Esophagus squamous epithelium (tissue), 4 donors: ENCODE measurements at regions not wholly inside any gene's neighbourhood (a gene's known extent, or its start where the extent isn't known, plus 50 kb on each side); places are given as distances from the start of the nearest gene placed in this dataset.

Experiments
- POLR2A ChIP-seq, 4 donors: fragments of 450-650 bp; IDR thresholded peaks; one replicate each; pipeline ENCODE4 v1.6.1; 2017; ENCODE audit warnings: antibody characterized with exemption in 4 of 4, mild to moderate bottlenecking in 4 of 4, moderate library complexity in 3 of 4
- TF ChIP-seq, protein P1 (sequence below), 6 experiments: fragments of 450-650 bp in 4 of 6; fragments of 200-600 bp in 2 of 6; sonication (generic) in 2 of 6; IDR thresholded peaks; one replicate each; pipeline ENCODE4 v1.5.1; 2016 to 2019; ENCODE audit warnings: antibody characterized with exemption in 6 of 6, mild to moderate bottlenecking in 4 of 6, moderate library complexity in 4 of 6

DNA sequence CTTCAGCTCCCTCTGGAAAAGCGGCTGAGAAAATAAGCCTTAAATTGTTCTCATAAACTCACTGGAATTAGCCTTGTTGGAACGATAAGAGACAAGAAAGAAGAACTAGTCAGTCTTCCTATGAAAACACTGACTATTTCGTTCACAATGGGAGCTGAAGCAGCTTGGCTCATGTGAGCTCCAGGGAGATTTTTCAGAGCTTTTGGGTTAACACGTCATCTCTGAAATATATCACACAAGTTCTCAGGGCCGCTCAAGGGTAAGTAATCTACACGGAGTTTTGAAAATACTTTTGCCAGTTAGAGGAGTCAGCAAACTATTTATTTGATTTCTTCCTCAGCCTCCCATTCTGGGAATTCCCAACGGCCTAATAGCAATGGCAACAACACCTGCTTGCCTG lies 316.2 kb upstream of the MGAT5 start:
- TF ChIP-seq, protein P1, sequence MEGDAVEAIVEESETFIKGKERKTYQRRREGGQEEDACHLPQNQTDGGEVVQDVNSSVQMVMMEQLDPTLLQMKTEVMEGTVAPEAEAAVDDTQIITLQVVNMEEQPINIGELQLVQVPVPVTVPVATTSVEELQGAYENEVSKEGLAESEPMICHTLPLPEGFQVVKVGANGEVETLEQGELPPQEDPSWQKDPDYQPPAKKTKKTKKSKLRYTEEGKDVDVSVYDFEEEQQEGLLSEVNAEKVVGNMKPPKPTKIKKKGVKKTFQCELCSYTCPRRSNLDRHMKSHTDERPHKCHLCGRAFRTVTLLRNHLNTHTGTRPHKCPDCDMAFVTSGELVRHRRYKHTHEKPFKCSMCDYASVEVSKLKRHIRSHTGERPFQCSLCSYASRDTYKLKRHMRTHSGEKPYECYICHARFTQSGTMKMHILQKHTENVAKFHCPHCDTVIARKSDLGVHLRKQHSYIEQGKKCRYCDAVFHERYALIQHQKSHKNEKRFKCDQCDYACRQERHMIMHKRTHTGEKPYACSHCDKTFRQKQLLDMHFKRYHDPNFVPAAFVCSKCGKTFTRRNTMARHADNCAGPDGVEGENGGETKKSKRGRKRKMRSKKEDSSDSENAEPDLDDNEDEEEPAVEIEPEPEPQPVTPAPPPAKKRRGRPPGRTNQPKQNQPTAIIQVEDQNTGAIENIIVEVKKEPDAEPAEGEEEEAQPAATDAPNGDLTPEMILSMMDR (IDR thresholded peaks at IDR 0.05), result no peak
- no peak for TF ChIP-seq POLR2A (IDR thresholded peaks at IDR 0.05)
